ENCODE measurements at regions not wholly inside any gene's neighbourhood (a gene's known extent, or its start where the extent isn't known, plus 50 kb on each side); places are given as distances from the start of the nearest gene placed in this dataset.

DNA sequence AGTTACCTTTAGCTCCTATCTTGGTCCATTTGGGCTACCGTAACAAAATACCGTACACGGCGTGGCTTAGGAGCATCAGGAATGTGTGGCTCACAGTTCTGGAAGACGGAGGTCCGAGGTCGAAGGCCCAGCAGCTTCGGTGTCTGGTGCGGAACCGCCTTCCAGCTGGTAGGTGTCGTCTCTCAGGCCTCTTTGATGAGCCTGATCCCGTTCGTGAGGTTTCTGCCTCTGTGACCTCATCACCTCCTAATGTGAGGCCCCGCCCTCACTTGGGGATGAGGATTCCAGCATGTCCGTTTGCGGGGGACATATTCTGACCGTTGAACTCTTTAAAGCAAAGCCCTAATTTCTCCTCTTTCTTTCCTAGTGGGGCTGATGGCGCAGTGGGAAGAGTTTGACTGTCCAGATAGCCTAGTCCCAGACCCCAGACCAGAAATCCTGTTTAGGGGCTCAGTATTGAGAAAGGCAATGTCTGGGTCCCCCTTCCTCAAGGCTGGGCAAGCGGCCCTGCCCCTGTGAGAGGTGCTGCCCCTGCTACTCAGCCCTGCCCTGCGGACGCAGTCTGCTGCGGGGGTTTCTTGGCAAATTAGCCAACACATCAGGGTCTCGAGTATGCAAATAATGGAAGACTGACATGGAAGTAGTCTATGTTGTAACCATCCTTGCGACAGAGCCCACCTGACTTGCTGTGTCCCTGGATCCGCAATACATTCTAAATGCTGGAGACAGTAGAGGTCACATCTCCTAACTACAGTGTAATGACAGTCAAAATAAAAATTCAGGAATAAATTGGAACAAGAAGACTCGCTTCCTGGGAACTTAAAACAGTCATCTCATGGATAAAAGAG lies 128.0 kb downstream of the ASB1 start:
- Histone ChIP-seq H3K9me3 (replicated peaks in 1 of 2; ENCODE audit: control insufficient read depth in 1 of 2, insufficient read depth in 1 of 2, low read length in 2 of 2) (peaks cover 15 to 24% of the 10 kb centered on the region in 2 donors), H3K27ac (ENCODE audit: low read depth in 1 of 2, low read length in 2 of 2) (peak overlapping the region; percentile 0 to 68), H3K4me1 (ENCODE audit: control insufficient read depth in 1 of 2, insufficient read depth in 2 of 2, low read length in 2 of 2) (peaks cover 14 to 21% of the 10 kb centered on the region in 2 donors), H3K36me3 (replicated peaks in 1 of 2; ENCODE audit: control insufficient read depth in 1 of 2, insufficient read depth in 2 of 2, low read length in 2 of 2) (peaks cover 0 to 13% of the 10 kb centered on the region in 2 donors), H3K27me3 (ENCODE audit: control insufficient read depth in 2 of 2, insufficient read depth in 2 of 2, low read length in 2 of 2) (no peaks in the 10 kb centered on the region), H3K79me2 (ENCODE audit: insufficient read depth, low read length) (no peaks in the 10 kb centered on the region), H3K9ac (ENCODE audit: insufficient read depth, low read length, poor library complexity, severe bottlenecking) (peak overlapping the region; percentile 30), H4K20me1 (ENCODE audit: insufficient read depth, low read length) (no peaks in the 10 kb centered on the region), H2AFZ (ENCODE audit: insufficient read depth, low read depth, low read length, poor library complexity, severe bottlenecking) (peak overlapping the region; percentile 81), H3K4me3 (replicated peaks in 1 of 3; ENCODE audit: low read depth in 2 of 3, low read length in 3 of 3) (peak overlapping the region; percentile 2 to 65 (median 7)), H3K4me2 (replicated peaks; ENCODE audit: extremely low read depth, low read length, poor library complexity, severe bottlenecking) (peak overlapping the region; percentile 68)
- Mint-ChIP-seq H3K27ac (peak overlapping the region; percentile 21 to 87 (median 70)), H3K4me3 (peak overlapping the region; percentile 68 to 83), H3K4me1 (peaks cover 24% of the 10 kb centered on the region), H3K27me3 (ENCODE audit: low read depth in 3 of 3) (peaks cover 0 to 2% (median 1%) of the 10 kb centered on the region in 3 donors), H3K36me3 (peaks cover 8 to 13% of the 10 kb centered on the region in 2 donors), H3K9me3 (peaks cover 12 to 28% (median 18%) of the 10 kb centered on the region in 7 donors)
- 43% methylated on average over 17 of the region's 26 CpGs for WGBS (ENCODE audit: insufficient coverage)
- TF ChIP-seq, protein P1, sequence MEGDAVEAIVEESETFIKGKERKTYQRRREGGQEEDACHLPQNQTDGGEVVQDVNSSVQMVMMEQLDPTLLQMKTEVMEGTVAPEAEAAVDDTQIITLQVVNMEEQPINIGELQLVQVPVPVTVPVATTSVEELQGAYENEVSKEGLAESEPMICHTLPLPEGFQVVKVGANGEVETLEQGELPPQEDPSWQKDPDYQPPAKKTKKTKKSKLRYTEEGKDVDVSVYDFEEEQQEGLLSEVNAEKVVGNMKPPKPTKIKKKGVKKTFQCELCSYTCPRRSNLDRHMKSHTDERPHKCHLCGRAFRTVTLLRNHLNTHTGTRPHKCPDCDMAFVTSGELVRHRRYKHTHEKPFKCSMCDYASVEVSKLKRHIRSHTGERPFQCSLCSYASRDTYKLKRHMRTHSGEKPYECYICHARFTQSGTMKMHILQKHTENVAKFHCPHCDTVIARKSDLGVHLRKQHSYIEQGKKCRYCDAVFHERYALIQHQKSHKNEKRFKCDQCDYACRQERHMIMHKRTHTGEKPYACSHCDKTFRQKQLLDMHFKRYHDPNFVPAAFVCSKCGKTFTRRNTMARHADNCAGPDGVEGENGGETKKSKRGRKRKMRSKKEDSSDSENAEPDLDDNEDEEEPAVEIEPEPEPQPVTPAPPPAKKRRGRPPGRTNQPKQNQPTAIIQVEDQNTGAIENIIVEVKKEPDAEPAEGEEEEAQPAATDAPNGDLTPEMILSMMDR (IDR thresholded peaks at IDR 0.05) = no peak
- intact Hi-C loops (cut with micrococcal nuclease) = no loop called here
- peak; percentile 10 to 44 (median 31) for DNase-seq

DNA sequence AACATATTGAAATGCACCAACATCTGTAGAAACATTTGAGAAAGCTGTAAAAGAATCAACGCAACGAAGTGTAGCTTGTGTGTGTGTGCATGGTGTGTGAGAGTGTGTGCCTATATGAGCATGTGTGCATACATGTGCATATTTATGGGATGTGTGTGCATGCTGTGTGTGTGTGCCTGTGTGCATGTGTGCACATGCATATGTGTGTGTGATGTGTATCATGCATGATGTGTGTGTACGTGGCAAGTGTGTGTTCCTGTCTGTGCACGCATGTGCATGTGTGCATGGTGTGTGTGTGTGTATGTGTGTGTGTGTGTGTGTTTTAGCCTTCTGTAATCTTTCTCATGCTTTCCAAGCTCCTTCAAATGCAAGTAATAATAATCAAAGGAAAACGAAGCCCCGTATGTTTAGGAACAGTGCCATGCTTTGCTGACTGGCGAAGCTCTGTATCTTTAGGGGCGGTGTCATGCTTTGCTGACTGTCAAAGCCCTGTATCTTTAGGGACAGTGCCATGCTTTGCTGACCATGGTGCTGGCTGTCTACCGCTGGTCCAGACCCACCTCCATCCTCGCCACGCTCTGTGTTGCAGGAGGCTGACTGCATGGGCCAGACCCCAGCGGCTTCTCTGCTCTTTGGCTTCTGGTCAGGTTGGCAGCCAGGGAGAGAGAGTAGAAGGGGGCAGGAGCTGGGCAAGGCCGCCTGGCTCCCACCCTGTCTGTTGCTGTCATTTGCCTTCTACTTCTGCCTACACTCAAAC lies 129.2 kb downstream of the ASB1 start:
- Histone ChIP-seq H3K36me3 (replicated peaks in 1 of 2; ENCODE audit: control insufficient read depth in 1 of 2, insufficient read depth in 2 of 2, low read length in 2 of 2) (peaks cover 0 to 1% of the 10 kb centered on the region in 2 donors), H3K27me3 (ENCODE audit: control insufficient read depth in 2 of 2, insufficient read depth in 2 of 2, low read length in 2 of 2) (no peaks in the 10 kb centered on the region), H4K20me1 (ENCODE audit: insufficient read depth, low read length) (no peaks in the 10 kb centered on the region), H3K4me1 (ENCODE audit: control insufficient read depth in 1 of 2, insufficient read depth in 2 of 2, low read length in 2 of 2) (peaks cover 14 to 21% of the 10 kb centered on the region in 2 donors), H3K4me3 (replicated peaks in 1 of 3; ENCODE audit: low read depth in 2 of 3, low read length in 3 of 3) (no peak overlapping the region), H3K79me2 (ENCODE audit: insufficient read depth, low read length) (no peaks in the 10 kb centered on the region), H2AFZ (ENCODE audit: insufficient read depth, low read depth, low read length, poor library complexity, severe bottlenecking) (no peak overlapping the region), H3K4me2 (replicated peaks; ENCODE audit: extremely low read depth, low read length, poor library complexity, severe bottlenecking) (no peak overlapping the region), H3K27ac (ENCODE audit: low read depth in 1 of 2, low read length in 2 of 2) (no peak overlapping the region), H3K9ac (ENCODE audit: insufficient read depth, low read length, poor library complexity, severe bottlenecking) (no peak overlapping the region), H3K9me3 (replicated peaks in 1 of 2; ENCODE audit: control insufficient read depth in 1 of 2, insufficient read depth in 1 of 2, low read length in 2 of 2) (peaks cover 5 to 13% of the 10 kb centered on the region in 2 donors)
- H3K4me1 Mint-ChIP-seq = peaks cover 24% of the 10 kb centered on the region
- H3K36me3 Mint-ChIP-seq = peaks cover under 1 to 1% of the 10 kb centered on the region in 2 donors
- no peak overlapping the region for H3K27ac Mint-ChIP-seq
- TF ChIP-seq, protein P1 (IDR thresholded peaks at IDR 0.05) = no peak
- H3K4me3 Mint-ChIP-seq = no peak overlapping the region
- no peak for DNase-seq
- peaks cover 8 to 18% (median 14%) of the 10 kb centered on the region in 7 donors for H3K9me3 Mint-ChIP-seq
- 98% methylated on average over 6 of the region's 13 CpGs for WGBS (ENCODE audit: insufficient coverage)
- intact Hi-C loops (cut with micrococcal nuclease) = no loop called here
- H3K27me3 Mint-ChIP-seq (ENCODE audit: low read depth in 3 of 3) = peaks cover 0 to 2% (median 1%) of the 10 kb centered on the region in 3 donors

Data from CD14-positive monocyte (primary cell).